Thoracic aorta (tissue), 2 donors: ENCODE measurements at regions not wholly inside any gene's neighbourhood (a gene's known extent, or its start where the extent isn't known, plus 50 kb on each side); places are given as distances from the start of the nearest gene placed in this dataset.

ENCODE experiments used
- ATAC-seq: fragments of 150-250 bp; one replicate; pipeline ENCODE4 v1.8.0; 2017; ENCODE audit warnings: low read depth; ENCODE audit not compliant: insufficient number of reproducible peaks, low FRiP score
- DNase-seq: peaks from one replicate; pipeline ENCODE4 v3.0.0-alpha.2; 2020; ENCODE audit warnings: low spot score
- H3K27ac ChIP-seq, 2 donors: fragments of 200-600 bp; sonication (generic); 1 replicate in 1 of 2; 2 replicates in 1 of 2; pipeline ENCODE4 v1.5.1; 2016; ENCODE audit warnings: mild to moderate bottlenecking in 2 of 2, moderate library complexity in 2 of 2
- H3K27me3 ChIP-seq: fragments of 200-600 bp; sonication (generic); replicated peaks from 2 replicates; pipeline ENCODE4 v1.6.0; 2016; ENCODE audit warnings: mild to moderate bottlenecking; ENCODE audit not compliant: insufficient read depth
- H3K36me3 ChIP-seq: fragments of 200-600 bp; sonication (generic); one replicate; pipeline ENCODE4 v1.5.1; 2016
- H3K4me1 ChIP-seq, 2 donors: fragments of 200-600 bp; sonication (generic); 1 replicate in 1 of 2; 2 replicates in 1 of 2; pipeline versions ENCODE4 v1.5.1 to v1.6.0; 2016; ENCODE audit warnings: low read depth in 2 of 2, mild to moderate bottlenecking in 1 of 2; ENCODE audit not compliant: control insufficient read depth in 1 of 2
- H3K4me3 ChIP-seq: fragments of 200-600 bp; sonication (generic); 2 replicates; pipeline ENCODE4 v1.5.1; 2016; ENCODE audit warnings: mild to moderate bottlenecking
- H3K9me3 ChIP-seq: fragments of 200-600 bp; sonication (generic); 2 replicates; pipeline ENCODE4 v1.5.1; 2016
- CTCF ChIP-seq: fragments of 200-600 bp; sonication (generic); IDR thresholded peaks from one replicate; pipeline ENCODE4 v1.5.1; 2019; ENCODE audit warnings: antibody characterized with exemption

DNA sequence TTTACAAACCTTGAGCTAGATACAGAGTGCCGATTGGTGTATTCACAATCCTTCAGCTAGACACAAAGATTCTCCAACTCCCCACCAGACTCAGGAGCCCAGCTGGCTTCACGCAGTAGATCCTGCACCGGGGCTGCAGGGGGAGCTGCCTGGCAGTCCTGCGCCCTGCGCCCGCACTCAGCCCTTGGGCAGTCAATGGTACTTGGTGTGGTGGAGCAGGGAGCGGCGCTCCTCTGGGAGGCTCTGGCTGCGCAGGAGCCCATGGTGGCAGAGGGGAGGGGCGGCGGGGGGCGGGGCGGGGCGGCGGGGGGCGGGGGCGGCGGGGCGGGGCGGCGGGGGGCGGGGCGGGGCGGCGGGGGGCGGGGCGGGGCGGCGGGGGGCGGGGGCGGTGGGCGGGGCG is 923.4 kb downstream of the SOCS6 start:
- no peaks in the 10 kb centered on the region for H3K9me3 ChIP-seq
- no peak for ATAC-seq

DNA sequence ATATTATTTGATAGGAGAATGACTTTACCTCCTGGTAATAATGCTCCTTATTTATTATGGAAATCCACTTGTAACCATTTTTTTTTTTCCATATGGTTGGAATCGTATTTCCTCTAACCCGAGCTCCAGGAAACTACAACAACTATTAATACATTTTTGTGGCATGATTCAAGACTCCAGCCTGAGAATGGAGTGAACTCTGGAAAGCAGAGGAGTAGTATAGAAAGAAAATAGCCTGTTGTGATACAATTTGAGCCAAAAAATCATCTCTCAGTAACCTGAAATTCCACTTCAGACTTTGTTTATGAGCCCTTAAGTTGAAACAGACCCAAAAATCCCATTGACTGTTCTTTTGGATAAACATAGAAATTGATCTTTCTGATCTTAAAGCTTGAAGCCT is 921.1 kb downstream of the SOCS6 start:
- no peaks in the 10 kb centered on the region for H3K4me1 ChIP-seq
- no peak for DNase-seq
- no peak overlapping the region for H3K27ac ChIP-seq
- no peaks in the 10 kb centered on the region for H3K9me3 ChIP-seq
- no peak for ATAC-seq
- TF ChIP-seq CTCF, result no peak
- H3K27me3 ChIP-seq, result no peaks in the 10 kb centered on the region
- no peaks in the 10 kb centered on the region for H3K36me3 ChIP-seq
- H3K4me3 ChIP-seq, result no peak overlapping the region

More for the DNA sequence above, 923.4 kb downstream of the SOCS6 start:
- Histone ChIP-seq H3K4me1 (no peaks in the 10 kb centered on the region), H3K4me3 (no peak overlapping the region), H3K27ac (no peak overlapping the region), H3K27me3 (no peaks in the 10 kb centered on the region), H3K36me3 (no peaks in the 10 kb centered on the region)
- no peak for DNase-seq
- TF ChIP-seq CTCF, result no peak

- no peaks in the 10 kb centered on the region for H3K27me3 ChIP-seq
- H3K27ac ChIP-seq, result no peak overlapping the region
- H3K36me3 ChIP-seq, result no peaks in the 10 kb centered on the region
- no peak for TF ChIP-seq CTCF
- no peak for ATAC-seq
- no peaks in the 10 kb centered on the region for H3K9me3 ChIP-seq
- no peak overlapping the region for H3K4me3 ChIP-seq
- no peak for DNase-seq
- no peaks in the 10 kb centered on the region for H3K4me1 ChIP-seq
Measured at GRCh38 chr18:71194438-71194837, 905.6 kb downstream of the SOCS6 start.

DNA sequence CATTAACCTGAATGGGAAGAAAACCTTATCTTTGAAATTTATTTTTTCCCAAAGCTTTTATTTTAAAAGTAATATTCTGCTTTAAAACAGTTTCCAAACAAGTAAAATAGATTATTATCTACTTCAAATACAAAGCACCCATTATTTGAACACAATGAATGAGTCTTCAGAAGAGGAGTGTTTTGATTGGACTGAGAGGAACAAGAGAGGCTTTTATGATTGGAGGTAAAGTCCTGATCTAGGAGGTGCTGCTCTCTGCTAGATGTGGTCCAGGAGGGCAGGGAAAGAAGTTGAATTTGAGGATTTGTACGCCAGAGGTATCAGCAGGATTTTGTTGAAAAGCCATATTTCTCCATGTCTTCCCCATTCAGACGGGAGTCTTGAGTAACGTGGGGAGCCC is 900.7 kb downstream of the SOCS6 start:
- ATAC-seq, result no peak

DNA sequence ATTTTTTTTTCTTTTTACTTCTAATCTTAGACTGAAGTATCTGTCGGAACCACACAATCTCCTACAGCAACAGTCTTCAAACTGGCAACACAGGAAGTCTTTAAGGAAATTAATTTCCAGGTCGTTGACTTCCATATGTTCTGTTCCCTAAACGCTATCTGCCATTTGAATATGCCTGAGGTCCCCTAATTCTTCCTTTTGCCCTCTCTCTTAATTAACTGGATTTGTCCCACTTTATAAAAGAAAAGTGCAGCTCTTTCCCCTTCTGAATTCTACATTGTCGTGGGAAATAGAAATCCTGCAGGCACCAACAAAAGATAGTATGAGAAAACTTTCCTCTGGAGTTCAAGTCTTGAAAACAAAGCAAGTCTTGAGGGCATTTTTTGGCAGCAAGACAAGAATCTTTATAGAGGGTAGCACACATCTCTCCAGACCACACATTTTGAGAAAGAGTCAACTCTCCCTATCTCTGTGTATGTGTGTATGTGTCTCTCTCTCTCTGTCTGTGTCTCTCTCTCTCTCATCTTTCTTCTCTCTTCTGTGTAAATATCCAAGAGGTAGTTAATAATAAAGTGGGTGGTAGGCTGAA is 879.8 kb downstream of the SOCS6 start:
- no peaks in the 10 kb centered on the region for H3K36me3 ChIP-seq
- H3K27me3 ChIP-seq, result no peaks in the 10 kb centered on the region
- DNase-seq (no peak), ATAC-seq (no peak)
- no peaks in the 10 kb centered on the region for H3K9me3 ChIP-seq
- TF ChIP-seq CTCF, result no peak
- no peak overlapping the region for H3K4me3 ChIP-seq
- H3K4me1 ChIP-seq, result no peaks in the 10 kb centered on the region
- no peak overlapping the region for H3K27ac ChIP-seq

More for the DNA sequence above, 900.7 kb downstream of the SOCS6 start:
- no peaks in the 10 kb centered on the region for H3K27me3 ChIP-seq
- no peaks in the 10 kb centered on the region for H3K4me1 ChIP-seq
- no peak overlapping the region for H3K27ac ChIP-seq
- no peak for TF ChIP-seq CTCF
- H3K9me3 ChIP-seq, result no peaks in the 10 kb centered on the region
- no peak overlapping the region for H3K4me3 ChIP-seq
- DNase-seq, result no peak
- H3K36me3 ChIP-seq, result no peaks in the 10 kb centered on the region
